VCaP (cell line): ENCODE measurements at regions not wholly inside any gene's neighbourhood (a gene's known extent, or its start where the extent isn't known, plus 50 kb on each side); places are given as distances from the start of the nearest gene placed in this dataset.

Experiments used
- H3K27ac ChIP-seq: fragments of 450-650 bp; 2 replicates; pipeline ENCODE4 v1.5.1; 2017
- CTCF ChIP-seq: fragments of 450-650 bp; conservative IDR thresholded peaks from 2 replicates; pipeline ENCODE4 v1.5.1; 2017; ENCODE audit warnings: mild to moderate bottlenecking, moderate library complexity

- H3K27ac ChIP-seq = no peak overlapping the region
- no peak for TF ChIP-seq CTCF
Measured at GRCh38 chr1:96660503-96660902, 61.1 kb upstream of the PTBP2 start.
